ENCODE measurements at regions not wholly inside any gene's neighbourhood (a gene's known extent, or its start where the extent isn't known, plus 50 kb on each side); places are given as distances from the start of the nearest gene placed in this dataset.

- TF ChIP-seq CTCF (IDR thresholded peaks at IDR 0.05) (no peak), POLR2A (IDR thresholded peaks at IDR 0.05) (no peak)
Measured at GRCh38 chr9:95649801-95650213, 133.0 kb upstream of the PTCH1 start.

Data from testis (tissue), 2 donors.